ENCODE measurements at regions not wholly inside any gene's neighbourhood (a gene's known extent, or its start where the extent isn't known, plus 50 kb on each side); places are given as distances from the start of the nearest gene placed in this dataset.

DNA sequence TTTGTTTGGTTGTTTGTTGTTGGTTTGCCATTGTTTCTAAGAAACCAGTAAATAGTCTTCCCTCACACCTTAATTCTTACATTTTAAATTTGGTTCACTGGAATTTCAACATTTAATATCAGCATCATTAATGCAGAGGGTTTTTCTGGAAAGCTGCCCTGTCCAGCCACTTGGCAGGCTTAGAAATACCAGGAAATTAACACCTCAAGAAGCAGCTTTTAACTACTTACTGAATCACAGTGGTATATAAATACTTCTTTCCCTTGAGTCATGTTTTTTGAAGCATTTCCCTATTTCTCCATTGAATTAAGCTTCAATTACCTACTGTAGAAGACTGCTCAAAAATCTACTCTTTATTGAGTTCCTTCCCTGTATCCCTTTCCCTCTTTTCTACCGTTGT lies 1221.1 kb upstream of the ADGRL3 start:
- TF ChIP-seq RAD21 (IDR thresholded peaks at IDR 0.05; ENCODE audit: low read depth) = no peak
- no peak for TF ChIP-seq TEAD4 (IDR thresholded peaks at IDR 0.05)
- TF ChIP-seq, protein P1, sequence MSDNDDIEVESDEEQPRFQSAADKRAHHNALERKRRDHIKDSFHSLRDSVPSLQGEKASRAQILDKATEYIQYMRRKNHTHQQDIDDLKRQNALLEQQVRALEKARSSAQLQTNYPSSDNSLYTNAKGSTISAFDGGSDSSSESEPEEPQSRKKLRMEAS (IDR thresholded peaks at IDR 0.05) = no peak
- no peak for TF ChIP-seq EP300 (IDR thresholded peaks at IDR 0.05; ENCODE audit: borderline replicate concordance)
- no peak for TF ChIP-seq FOXM1 (IDR thresholded peaks at IDR 0.05; ENCODE audit: borderline replicate concordance, low read depth)
- TF ChIP-seq YY1 (IDR thresholded peaks at IDR 0.05; ENCODE audit: low read depth) = no peak
- no peak for TF ChIP-seq NFIC (IDR thresholded peaks at IDR 0.05)
- TF ChIP-seq TAF1 (IDR thresholded peaks at IDR 0.05; ENCODE audit: low read depth) = no peak
- TF ChIP-seq, protein P2, sequence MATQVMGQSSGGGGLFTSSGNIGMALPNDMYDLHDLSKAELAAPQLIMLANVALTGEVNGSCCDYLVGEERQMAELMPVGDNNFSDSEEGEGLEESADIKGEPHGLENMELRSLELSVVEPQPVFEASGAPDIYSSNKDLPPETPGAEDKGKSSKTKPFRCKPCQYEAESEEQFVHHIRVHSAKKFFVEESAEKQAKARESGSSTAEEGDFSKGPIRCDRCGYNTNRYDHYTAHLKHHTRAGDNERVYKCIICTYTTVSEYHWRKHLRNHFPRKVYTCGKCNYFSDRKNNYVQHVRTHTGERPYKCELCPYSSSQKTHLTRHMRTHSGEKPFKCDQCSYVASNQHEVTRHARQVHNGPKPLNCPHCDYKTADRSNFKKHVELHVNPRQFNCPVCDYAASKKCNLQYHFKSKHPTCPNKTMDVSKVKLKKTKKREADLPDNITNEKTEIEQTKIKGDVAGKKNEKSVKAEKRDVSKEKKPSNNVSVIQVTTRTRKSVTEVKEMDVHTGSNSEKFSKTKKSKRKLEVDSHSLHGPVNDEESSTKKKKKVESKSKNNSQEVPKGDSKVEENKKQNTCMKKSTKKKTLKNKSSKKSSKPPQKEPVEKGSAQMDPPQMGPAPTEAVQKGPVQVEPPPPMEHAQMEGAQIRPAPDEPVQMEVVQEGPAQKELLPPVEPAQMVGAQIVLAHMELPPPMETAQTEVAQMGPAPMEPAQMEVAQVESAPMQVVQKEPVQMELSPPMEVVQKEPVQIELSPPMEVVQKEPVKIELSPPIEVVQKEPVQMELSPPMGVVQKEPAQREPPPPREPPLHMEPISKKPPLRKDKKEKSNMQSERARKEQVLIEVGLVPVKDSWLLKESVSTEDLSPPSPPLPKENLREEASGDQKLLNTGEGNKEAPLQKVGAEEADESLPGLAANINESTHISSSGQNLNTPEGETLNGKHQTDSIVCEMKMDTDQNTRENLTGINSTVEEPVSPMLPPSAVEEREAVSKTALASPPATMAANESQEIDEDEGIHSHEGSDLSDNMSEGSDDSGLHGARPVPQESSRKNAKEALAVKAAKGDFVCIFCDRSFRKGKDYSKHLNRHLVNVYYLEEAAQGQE (IDR thresholded peaks at IDR 0.05; ENCODE audit: low read depth) = no peak
- TF ChIP-seq CEBPB (IDR thresholded peaks at IDR 0.05) = no peak
- no peak for TF ChIP-seq EGR1 (IDR thresholded peaks at IDR 0.05)
- TF ChIP-seq, protein P3, sequence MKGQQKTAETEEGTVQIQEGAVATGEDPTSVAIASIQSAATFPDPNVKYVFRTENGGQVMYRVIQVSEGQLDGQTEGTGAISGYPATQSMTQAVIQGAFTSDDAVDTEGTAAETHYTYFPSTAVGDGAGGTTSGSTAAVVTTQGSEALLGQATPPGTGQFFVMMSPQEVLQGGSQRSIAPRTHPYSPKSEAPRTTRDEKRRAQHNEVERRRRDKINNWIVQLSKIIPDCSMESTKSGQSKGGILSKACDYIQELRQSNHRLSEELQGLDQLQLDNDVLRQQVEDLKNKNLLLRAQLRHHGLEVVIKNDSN (IDR thresholded peaks at IDR 0.05) = no peak
- no peak for TF ChIP-seq ZBTB7A (IDR thresholded peaks at IDR 0.05; ENCODE audit: low read depth)
- no peak for TF ChIP-seq TCF12 (IDR thresholded peaks at IDR 0.05; ENCODE audit: low read depth)
- TF ChIP-seq CREB1 (IDR thresholded peaks at IDR 0.05; ENCODE audit: low read depth) = no peak

DNA sequence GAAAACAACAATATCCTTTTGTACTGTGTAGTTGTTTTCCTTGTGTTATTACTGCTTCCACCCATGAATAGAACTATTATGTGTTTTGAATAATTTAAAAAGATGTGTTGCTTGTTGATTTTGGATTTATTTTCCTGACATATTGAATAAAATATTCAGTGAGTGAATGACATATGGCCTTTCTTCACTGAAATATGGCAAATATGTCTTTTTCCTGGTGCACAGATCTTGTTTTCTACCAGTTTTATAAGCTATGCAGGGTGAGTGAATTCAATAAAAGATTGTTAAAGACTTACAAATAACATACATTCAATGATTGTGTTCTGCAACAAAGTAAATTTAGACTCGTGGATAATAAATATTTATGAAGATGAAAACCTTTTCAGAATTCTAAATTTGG lies 1216.3 kb upstream of the ADGRL3 start:
- TF ChIP-seq, protein P3 (IDR thresholded peaks at IDR 0.05) = no peak
- no peak for TF ChIP-seq CREB1 (IDR thresholded peaks at IDR 0.05; ENCODE audit: low read depth)
- no peak for TF ChIP-seq YY1 (IDR thresholded peaks at IDR 0.05; ENCODE audit: low read depth)
- TF ChIP-seq TAF1 (IDR thresholded peaks at IDR 0.05; ENCODE audit: low read depth) = no peak
- TF ChIP-seq CEBPB (IDR thresholded peaks at IDR 0.05) = no peak
- TF ChIP-seq TEAD4 (IDR thresholded peaks at IDR 0.05) = no peak
- TF ChIP-seq NFIC (IDR thresholded peaks at IDR 0.05) = no peak

DNA sequence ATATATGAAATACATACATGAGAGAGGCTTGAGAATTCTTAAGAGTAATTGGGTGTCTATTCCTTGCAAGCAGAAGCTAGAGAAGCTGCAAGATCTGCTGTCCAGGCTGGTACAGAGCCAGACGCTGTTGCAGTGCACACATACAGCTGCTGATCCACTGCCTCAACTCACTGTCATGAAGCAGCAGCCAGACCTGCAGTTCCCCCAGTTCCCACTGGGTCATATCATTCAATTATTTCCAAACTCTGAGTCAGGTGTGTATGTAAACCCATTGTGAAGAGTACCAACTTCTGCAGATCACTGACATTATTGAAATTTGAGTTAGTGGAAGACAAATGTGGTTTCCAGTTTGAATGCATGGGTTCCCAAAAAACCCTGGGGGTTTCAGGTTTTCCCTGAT lies 1212.8 kb upstream of the ADGRL3 start:
- TF ChIP-seq, protein P3 (IDR thresholded peaks at IDR 0.05) = no peak
- TF ChIP-seq ZBTB7A (IDR thresholded peaks at IDR 0.05; ENCODE audit: low read depth) (no peak), FOXM1 (IDR thresholded peaks at IDR 0.05; ENCODE audit: borderline replicate concordance, low read depth) (no peak), YY1 (IDR thresholded peaks at IDR 0.05; ENCODE audit: low read depth) (no peak), TAF1 (IDR thresholded peaks at IDR 0.05; ENCODE audit: low read depth) (no peak), TCF12 (IDR thresholded peaks at IDR 0.05; ENCODE audit: low read depth) (no peak), EGR1 (IDR thresholded peaks at IDR 0.05) (no peak), NFIC (IDR thresholded peaks at IDR 0.05) (no peak), CEBPB (IDR thresholded peaks at IDR 0.05) (no peak), TEAD4 (IDR thresholded peaks at IDR 0.05) (no peak), CREB1 (IDR thresholded peaks at IDR 0.05; ENCODE audit: low read depth) (no peak), EP300 (IDR thresholded peaks at IDR 0.05; ENCODE audit: borderline replicate concordance) (no peak), RAD21 (IDR thresholded peaks at IDR 0.05; ENCODE audit: low read depth) (no peak)
- TF ChIP-seq, protein P1 (IDR thresholded peaks at IDR 0.05) = no peak
- TF ChIP-seq, protein P2 (IDR thresholded peaks at IDR 0.05; ENCODE audit: low read depth) = no peak

DNA sequence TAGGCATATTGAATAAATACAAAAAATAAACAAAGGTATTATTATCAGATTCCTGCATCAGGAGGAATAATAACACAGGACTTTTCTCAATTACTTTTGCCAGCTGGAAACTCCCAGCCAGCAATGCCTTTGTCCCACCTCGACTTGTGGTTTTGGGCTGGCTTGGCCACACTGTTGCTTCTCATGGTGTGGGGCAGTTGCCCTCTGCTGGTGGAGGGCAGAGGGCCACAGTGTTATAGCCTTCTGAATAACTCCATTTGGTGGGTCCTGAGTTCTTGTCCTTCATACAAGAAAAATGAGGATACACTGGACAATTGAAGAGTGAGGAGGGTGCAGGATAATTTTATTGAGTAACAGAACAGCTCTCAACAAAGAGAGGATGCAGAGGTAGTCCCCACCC lies 1206.0 kb upstream of the ADGRL3 start:
- no peak for TF ChIP-seq YY1 (IDR thresholded peaks at IDR 0.05; ENCODE audit: low read depth)
- peak; percentile 35; the same call in 1 of the 2 replicates for TF ChIP-seq RAD21 (IDR thresholded peaks at IDR 0.05; ENCODE audit: low read depth)

DNA sequence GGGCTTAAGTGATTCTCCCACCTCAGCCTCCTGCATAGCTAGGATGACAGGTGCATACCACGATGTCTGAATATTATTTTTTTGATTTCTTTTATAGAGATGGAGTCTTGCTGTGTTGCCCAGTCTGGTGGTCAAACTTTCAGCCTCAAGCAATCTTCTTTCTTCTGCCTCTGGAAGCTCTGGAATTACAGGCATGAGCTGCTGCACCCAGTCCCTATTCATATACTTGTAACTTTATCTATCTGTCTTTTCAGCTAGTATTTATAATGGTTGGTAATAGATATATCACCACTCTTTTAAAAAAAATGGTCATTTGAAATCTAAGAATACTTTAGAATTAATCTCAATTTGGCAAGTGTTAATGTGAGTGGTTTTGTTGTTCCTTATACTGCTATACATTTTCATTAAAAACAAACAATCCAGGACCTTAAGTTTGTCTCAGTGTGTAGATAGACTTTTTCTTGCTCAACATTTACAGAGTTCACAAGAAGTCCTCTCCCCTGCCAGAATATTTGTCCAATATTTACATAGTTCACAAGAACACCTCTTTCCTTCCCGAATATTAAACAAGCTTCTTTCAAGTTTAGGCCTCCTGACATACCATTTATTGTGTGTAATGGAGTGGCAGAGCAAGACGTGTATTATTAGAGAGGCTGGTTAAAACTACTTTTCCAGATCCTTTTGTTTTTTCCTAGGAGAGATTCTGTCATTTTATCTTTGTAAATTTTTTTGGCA lies 1197.4 kb upstream of the ADGRL3 start:
- no peak for TF ChIP-seq EP300 (IDR thresholded peaks at IDR 0.05; ENCODE audit: borderline replicate concordance)
- TF ChIP-seq, protein P3 (IDR thresholded peaks at IDR 0.05) = no peak
- no peak for TF ChIP-seq EGR1 (IDR thresholded peaks at IDR 0.05)
- no peak for TF ChIP-seq TAF1 (IDR thresholded peaks at IDR 0.05; ENCODE audit: low read depth)
- no peak for TF ChIP-seq CEBPB (IDR thresholded peaks at IDR 0.05)
- no peak for TF ChIP-seq CREB1 (IDR thresholded peaks at IDR 0.05; ENCODE audit: low read depth)

Data from Ishikawa (cell line).